Right lobe of liver (tissue), 6 donors: ENCODE measurements at regions not wholly inside any gene's neighbourhood (a gene's known extent, or its start where the extent isn't known, plus 50 kb on each side); places are given as distances from the start of the nearest gene placed in this dataset.

ENCODE experiments used
- ATAC-seq, 4 donors: fragments of 200-7000 bp; cut with Tn5 transposase; one replicate each; pipeline ENCODE4 v1.9.1; 2020; ENCODE audit warnings: mild to moderate bottlenecking in 4 of 4, moderate library complexity in 4 of 4
- DNase-seq, 3 donors: peaks; one replicate each; pipeline ENCODE4 v3.0.0-alpha.2; 2020
- H3K27ac ChIP-seq, 3 donors: fragments of 200-600 bp; one replicate each; pipeline ENCODE4 v1.8.0; 2022
- H3K27me3 ChIP-seq, 2 donors: fragments of 200-600 bp; one replicate each; pipeline ENCODE4 v1.8.0; 2022
- H3K36me3 ChIP-seq, 4 donors: fragments of 200-600 bp; sonication (generic) in 1 of 4; one replicate each; pipeline versions ENCODE4 v1.5.1 to v1.8.0; 2017 to 2022; ENCODE audit warnings: control low read depth in 1 of 4
- H3K4me1 ChIP-seq, 4 donors: fragments of 200-600 bp; sonication (generic) in 1 of 4; one replicate each; pipeline versions ENCODE4 v1.5.1 to v1.8.0; 2017 to 2022; ENCODE audit warnings: control low read depth in 1 of 4
- H3K4me3 ChIP-seq, 3 donors: fragments of 200-600 bp; one replicate each; pipeline ENCODE4 v1.8.0; 2022
- H3K9me3 ChIP-seq, 4 donors: fragments of 200-600 bp; sonication (generic) in 1 of 4; one replicate each; pipeline versions ENCODE4 v1.5.1 to v1.8.0; 2017 to 2022; ENCODE audit warnings: control low read depth in 1 of 4
- POLR2A ChIP-seq: fragments of 450-650 bp; IDR thresholded peaks from one replicate; pipeline ENCODE4 v1.6.1; 2017; ENCODE audit warnings: antibody characterized with exemption, mild to moderate bottlenecking
- WGBS: methylation state at CpG from one replicate; pipeline ENCODE4 v1.1.6; 2018; ENCODE audit warnings: low coverage, low lambda C conversion rate; ENCODE audit not compliant: insufficient coverage; ENCODE audit errors: missing lambda C conversion rate; 5-methylcytosine and 5-hydroxymethylcytosine counted together
- intact Hi-C, 2 donors: fragments of 100-400 bp; cut with DNase I; formaldehyde crosslinking; loops; one replicate each; pipeline versions ENCODE4 v1.11.2 to v1.14.1; 2022
- TF ChIP-seq, protein P1 (sequence below), 4 donors: fragments of 200-600 bp in 3 of 4; fragments of 450-650 bp in 1 of 4; IDR thresholded peaks; one replicate each; pipeline versions ENCODE4 v1.5.1 to v1.8.0; 2016 to 2022; ENCODE audit warnings: antibody characterized with exemption in 4 of 4, mild to moderate bottlenecking in 2 of 4
- donor health status: DM: no; HTN: yes; CAD: no.
- donor health status: DM: no; HTN: no; CAD: no.
- donor health status: DM: no; HTN: no; CAD: no.
- donor health status: DM: no; HTN: yes; CAD: no.
- donor health status: DM: no; HTN: yes; CAD: no.

GRCh38 chr19:30276883-30277280 lies 95.3 kb upstream of the ZNF536 start:
- Histone ChIP-seq H3K36me3 (no peaks in the 10 kb centered on the region), H3K27me3 (no peaks in the 10 kb centered on the region), H3K9me3 (peaks cover 0 to 2% (median 0%) of the 10 kb centered on the region in 4 donors), H3K4me1 (no peaks in the 10 kb centered on the region), H3K27ac (no peak overlapping the region), H3K4me3 (no peak overlapping the region)
- 30% methylated on average over 3 of the region's 3 CpGs for WGBS
- DNase-seq, result no peak
- TF ChIP-seq, protein P1, sequence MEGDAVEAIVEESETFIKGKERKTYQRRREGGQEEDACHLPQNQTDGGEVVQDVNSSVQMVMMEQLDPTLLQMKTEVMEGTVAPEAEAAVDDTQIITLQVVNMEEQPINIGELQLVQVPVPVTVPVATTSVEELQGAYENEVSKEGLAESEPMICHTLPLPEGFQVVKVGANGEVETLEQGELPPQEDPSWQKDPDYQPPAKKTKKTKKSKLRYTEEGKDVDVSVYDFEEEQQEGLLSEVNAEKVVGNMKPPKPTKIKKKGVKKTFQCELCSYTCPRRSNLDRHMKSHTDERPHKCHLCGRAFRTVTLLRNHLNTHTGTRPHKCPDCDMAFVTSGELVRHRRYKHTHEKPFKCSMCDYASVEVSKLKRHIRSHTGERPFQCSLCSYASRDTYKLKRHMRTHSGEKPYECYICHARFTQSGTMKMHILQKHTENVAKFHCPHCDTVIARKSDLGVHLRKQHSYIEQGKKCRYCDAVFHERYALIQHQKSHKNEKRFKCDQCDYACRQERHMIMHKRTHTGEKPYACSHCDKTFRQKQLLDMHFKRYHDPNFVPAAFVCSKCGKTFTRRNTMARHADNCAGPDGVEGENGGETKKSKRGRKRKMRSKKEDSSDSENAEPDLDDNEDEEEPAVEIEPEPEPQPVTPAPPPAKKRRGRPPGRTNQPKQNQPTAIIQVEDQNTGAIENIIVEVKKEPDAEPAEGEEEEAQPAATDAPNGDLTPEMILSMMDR (IDR thresholded peaks at IDR 0.05), result no peak
- TF ChIP-seq POLR2A, result no peak
- intact Hi-C loops, result no loop called here
- ATAC-seq, result no peak

GRCh38 chr19:30277941-30278881 lies 94.0 kb upstream of the ZNF536 start:
- intact Hi-C loops, result no loop called here
- Histone ChIP-seq H3K9me3 (no peaks in the 10 kb centered on the region), H3K36me3 (no peaks in the 10 kb centered on the region), H3K4me1 (no peaks in the 10 kb centered on the region), H3K4me3 (no peak overlapping the region), H3K27me3 (no peaks in the 10 kb centered on the region), H3K27ac (no peak overlapping the region)
- 60% methylated on average over 13 of the region's 16 CpGs for WGBS
- DNase-seq (no peak), ATAC-seq (no peak)
- TF ChIP-seq POLR2A, result no peak
- TF ChIP-seq, protein P1 (IDR thresholded peaks at IDR 0.05), result no peak

- Histone ChIP-seq H3K27me3 (no peaks in the 10 kb centered on the region), H3K36me3 (no peaks in the 10 kb centered on the region), H3K4me1 (no peaks in the 10 kb centered on the region), H3K4me3 (no peak overlapping the region), H3K27ac (no peak overlapping the region), H3K9me3 (no peaks in the 10 kb centered on the region)
- no peak for DNase-seq
- TF ChIP-seq, protein P1 (IDR thresholded peaks at IDR 0.05), result no peak
- TF ChIP-seq POLR2A, result no peak
- 80% methylated on average over 9 of the region's 9 CpGs for WGBS
- intact Hi-C loops, result no loop called here
- ATAC-seq, result no peak
Observed at GRCh38 chr19:30278882-30279254, 93.3 kb upstream of the ZNF536 start.

DNA sequence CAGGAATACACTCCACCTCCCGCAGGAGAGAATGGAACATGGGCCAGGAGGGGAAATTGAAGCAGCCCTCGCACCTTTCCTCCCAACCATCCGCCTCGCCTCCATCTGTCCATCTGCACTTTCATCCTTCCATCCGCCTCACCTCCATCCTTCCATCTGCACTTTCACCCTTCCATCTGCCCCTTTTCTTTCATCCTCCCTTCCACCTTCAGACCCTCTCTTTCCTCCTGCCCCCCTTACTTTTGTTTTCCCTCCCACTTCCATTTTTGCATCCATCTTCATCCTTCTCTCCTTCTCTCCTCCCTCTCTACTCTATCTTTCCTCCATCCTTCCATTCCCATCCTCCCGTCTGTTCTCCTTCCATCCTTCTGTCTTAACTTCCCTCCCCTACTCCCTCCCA lies 92.2 kb upstream of the ZNF536 start:
- H3K4me3 ChIP-seq, result no peak overlapping the region
- no peak for DNase-seq
- WGBS, result 81% methylated on average over 5 of the region's 6 CpGs

More for the DNA sequence above, 92.2 kb upstream of the ZNF536 start:
- no peaks in the 10 kb centered on the region for H3K27me3 ChIP-seq
- H3K9me3 ChIP-seq, result no peaks in the 10 kb centered on the region
- no peaks in the 10 kb centered on the region for H3K4me1 ChIP-seq
- no peak overlapping the region for H3K27ac ChIP-seq
- no peak for ATAC-seq
- TF ChIP-seq, protein P1 (IDR thresholded peaks at IDR 0.05), result no peak
- TF ChIP-seq POLR2A, result no peak
- H3K36me3 ChIP-seq, result no peaks in the 10 kb centered on the region
- intact Hi-C loops, result no loop called here
